PC-3 (cell line): ENCODE measurements at regions not wholly inside any gene's neighbourhood (a gene's known extent, or its start where the extent isn't known, plus 50 kb on each side); places are given as distances from the start of the nearest gene placed in this dataset.

Source experiments
- CTCF ChIP-seq: fragments of 300-600 bp; sonication (generic); conservative IDR thresholded peaks from 2 replicates; pipeline ENCODE4 v1.5.1; 2017; ENCODE audit warnings: antibody characterized with exemption, low read depth, mild to moderate bottlenecking, low read length
- EZH2 ChIP-seq: fragments of 300-600 bp; sonication (generic); IDR thresholded peaks from one replicate; pipeline ENCODE4 v1.6.1; 2017; ENCODE audit warnings: antibody characterized with exemption, mild to moderate bottlenecking, low read length; ENCODE audit not compliant: unreplicated experiment

GRCh38 chr4:124201636-124202035, 510.9 kb downstream of the ANKRD50 start:
- no peak for TF ChIP-seq CTCF
- no peak for TF ChIP-seq EZH2
